Heart left ventricle (tissue), 13 donors: ENCODE measurements at regions not wholly inside any gene's neighbourhood (a gene's known extent, or its start where the extent isn't known, plus 50 kb on each side); places are given as distances from the start of the nearest gene placed in this dataset.

Experiments used
- CTCF ChIP-seq, 12 donors: fragments of 200-600 bp; sonication (generic) in 4 of 12; IDR thresholded peaks; one replicate each; pipeline versions ENCODE4 v1.5.0 to v1.8.0; 2018 to 2022; ENCODE audit warnings: antibody characterized with exemption in 12 of 12, mild to moderate bottlenecking in 5 of 12
- POLR2A ChIP-seq, 2 donors: fragments of 450-650 bp; IDR thresholded peaks; one replicate each; pipeline ENCODE4 v1.6.1; 2017; ENCODE audit warnings: antibody characterized with exemption in 2 of 2, mild to moderate bottlenecking in 2 of 2, moderate library complexity in 2 of 2
- donor health status: ischemic (EF 13 %, LVEDD 7.1; RV severe dilation, severe dysfunction).
- donor health status: DM: no; HTN: yes; CAD: no.
- donor health status: DM: no; HTN: no; CAD: no.
- donor health status: ischemic (EF 25% LVEDD 6.9; RV normal size, moderate dysfunction).
- donor health status: ischemic (EF 25% LVEDD 5.7; RV mildly dilated, moderate dysfunction).
- donor health status: ischemic (EF 35%, LVEDD 5.7; RV mildly dilated, moderate dysfunction).
- donor health status: nonischemic (EF 11% LVEDD 7.7; RV severe dilation, severe dysfunction).
- donor health status: DM: yes; HTN: yes; CAD: no.
- donor health status: PGD.
- donor health status: ischemic (EF 29% LVEDD 5.4; RV normal size, mild dysfunction).
- donor health status: nonischemic (EF 23%, LVEDD 6.1; RV moderate dilation, normal function).

DNA sequence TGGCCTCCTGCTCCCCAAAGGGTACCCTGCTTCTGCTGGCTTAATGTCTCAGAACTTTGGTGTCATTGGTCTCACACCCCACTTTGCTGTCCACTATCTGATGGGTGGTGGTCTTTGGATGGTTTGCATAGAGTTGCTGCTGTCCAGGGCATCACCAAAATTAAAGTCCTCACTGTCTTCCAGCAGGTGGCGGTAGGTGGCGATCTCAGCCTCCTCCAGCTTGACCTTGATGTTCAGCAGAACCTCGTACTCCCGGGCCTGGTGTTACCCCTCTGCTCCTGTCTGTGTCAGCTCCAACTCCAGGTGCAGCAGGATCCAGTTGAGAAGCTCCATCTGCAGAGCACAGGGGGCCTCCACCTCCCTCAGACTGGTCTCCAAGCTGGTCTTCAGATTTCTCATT is 1169.5 kb upstream of the PABPC4L start:
- TF ChIP-seq CTCF (IDR thresholded peaks at IDR 0.05), result no peak
- TF ChIP-seq POLR2A (IDR thresholded peaks at IDR 0.05), result no peak
